DOHH2 (cell line): ENCODE measurements at regions not wholly inside any gene's neighbourhood (a gene's known extent, or its start where the extent isn't known, plus 50 kb on each side); places are given as distances from the start of the nearest gene placed in this dataset.

Experiments
- H3F3A ChIP-seq: fragments of 200-600 bp; sonication (generic), shearing (Covaris generic); 2 replicates; pipeline ENCODE4 v1.6.0; 2016; ENCODE audit warnings: antibody characterized with exemption, mild to moderate bottlenecking; ENCODE audit not compliant: control insufficient read depth, insufficient read depth
- H3K27ac ChIP-seq: fragments of 200-600 bp; sonication (generic); 2 replicates; pipeline ENCODE4 v1.5.1; 2014; ENCODE audit warnings: low read depth, mild to moderate bottlenecking, low read length, moderate library complexity
- H3K27me3 ChIP-seq: fragments of 200-600 bp; sonication (generic); 2 replicates; pipeline ENCODE4 v1.6.1; 2014; ENCODE audit warnings: mild to moderate bottlenecking, low read length, mixed read lengths; ENCODE audit not compliant: control insufficient read depth
- H3K36me3 ChIP-seq: fragments of 200-600 bp; sonication (generic); 2 replicates; pipeline ENCODE4 v1.6.1; 2014; ENCODE audit warnings: mild to moderate bottlenecking, low read length, moderate library complexity, mixed read lengths; ENCODE audit not compliant: control insufficient read depth
- H3K4me1 ChIP-seq: fragments of 200-600 bp; sonication (generic); 2 replicates; pipeline ENCODE4 v1.6.1; 2014; ENCODE audit warnings: mild to moderate bottlenecking, low read length, mixed read lengths; ENCODE audit not compliant: control insufficient read depth
- H3K4me2 ChIP-seq: fragments of 200-600 bp; sonication (generic); 2 replicates; pipeline ENCODE4 v1.6.0; 2014; ENCODE audit warnings: mild to moderate bottlenecking, low read length, moderate library complexity
- H3K4me3 ChIP-seq: fragments of 200-600 bp; sonication (generic); 2 replicates; pipeline ENCODE4 v1.5.1; 2014; ENCODE audit warnings: mild to moderate bottlenecking, low read length, mixed read lengths
- H3K79me2 ChIP-seq: fragments of 200-600 bp; sonication (generic); 2 replicates; pipeline ENCODE4 v1.6.1; 2014; ENCODE audit warnings: mild to moderate bottlenecking, low read length, mixed read lengths; ENCODE audit not compliant: control insufficient read depth
- H3K9me2 ChIP-seq: fragments of 200-600 bp; sonication (generic); replicated peaks from 2 replicates; pipeline ENCODE4 v1.6.1; 2014; ENCODE audit warnings: mild to moderate bottlenecking, low read length, mixed read lengths; ENCODE audit not compliant: control insufficient read depth
- H3K9me3 ChIP-seq: fragments of 200-600 bp; sonication (generic); 2 replicates; pipeline ENCODE4 v1.6.1; 2014; ENCODE audit warnings: antibody characterized with exemption, low read length, mixed read lengths; ENCODE audit not compliant: control insufficient read depth, insufficient read depth
- H4K20me1 ChIP-seq: fragments of 200-600 bp; sonication (generic); 2 replicates; pipeline ENCODE4 v1.6.0; 2014; ENCODE audit warnings: low read depth, mild to moderate bottlenecking, antibody characterized with exemption, low read length, moderate library complexity; ENCODE audit not compliant: control insufficient read depth, insufficient read depth
- EZH2phosphoT487 ChIP-seq: fragments of 200-600 bp; sonication (generic); IDR thresholded peaks from 2 replicates; pipeline ENCODE4 v1.6.1; 2017; ENCODE audit warnings: borderline replicate concordance, mild to moderate bottlenecking, antibody characterized with exemption, low read length, moderate library complexity, mixed read lengths
- TF ChIP-seq, protein P1 (sequence below): fragments of 200-600 bp; sonication (generic); IDR thresholded peaks from one replicate; pipeline ENCODE4 v1.5.1; 2014; ENCODE audit warnings: antibody characterized with exemption, mild to moderate bottlenecking, low read depth, low read length; ENCODE audit not compliant: poor library complexity, severe bottlenecking

DNA sequence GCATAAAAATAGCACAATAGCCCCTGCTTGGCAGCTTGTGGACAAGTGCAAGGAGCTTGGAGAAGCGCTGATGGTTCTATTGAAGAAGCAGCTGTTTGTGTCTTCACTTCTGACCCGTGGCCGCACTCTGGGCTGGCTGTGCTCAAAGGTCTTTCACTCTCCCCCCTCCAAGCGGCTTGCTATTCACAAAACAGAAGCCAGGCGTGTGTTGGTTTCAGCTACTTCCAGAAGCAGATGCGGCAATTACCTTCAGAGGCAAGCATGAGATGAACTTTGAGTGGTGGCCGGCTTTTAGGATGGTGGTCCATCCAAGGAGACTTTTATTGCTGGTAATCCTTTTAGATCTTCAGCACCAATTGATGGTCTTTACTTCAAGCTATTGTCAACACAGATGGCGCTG, 188.5 kb upstream of the ARGLU1 start:
- TF ChIP-seq EZH2phosphoT487, result no peak
- Histone ChIP-seq H3F3A (no peaks in the 10 kb centered on the region), H3K4me2 (no peak overlapping the region), H3K4me3 (no peak overlapping the region), H4K20me1 (no peaks in the 10 kb centered on the region), H3K27ac (no peak overlapping the region), H3K9me3 (no peaks in the 10 kb centered on the region), H3K27me3 (0 out of 2 replicates have a peak, but pooled peaks cover 3% of the 10 kb centered on the region), H3K4me1 (no peaks in the 10 kb centered on the region), H3K9me2 (no peaks in the 10 kb centered on the region), H3K79me2 (no peaks in the 10 kb centered on the region), H3K36me3 (no peaks in the 10 kb centered on the region)

DNA sequence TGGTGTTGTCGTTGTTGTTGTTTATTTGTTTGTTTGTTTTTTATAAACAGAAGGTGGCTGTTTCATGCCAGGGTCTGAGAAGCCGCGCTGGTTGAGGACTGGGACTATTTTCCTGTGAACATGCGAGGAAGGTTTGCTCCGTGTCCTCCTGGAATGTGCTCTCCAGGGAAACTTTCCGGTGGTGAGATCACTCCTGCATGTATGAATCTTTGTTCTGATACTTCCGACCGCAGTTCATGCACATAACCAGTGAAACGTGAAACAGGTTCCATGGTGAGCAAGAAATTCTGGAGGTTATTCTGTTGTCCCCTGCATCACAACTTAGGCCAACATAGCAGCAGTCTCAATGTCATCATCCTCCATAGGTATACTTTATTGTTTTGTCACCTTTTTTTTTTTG, 187.6 kb upstream of the ARGLU1 start:
- H3K27me3 ChIP-seq, result 0 out of 2 replicates have a peak, but pooled peaks cover 3% of the 10 kb centered on the region
- H3K9me2 ChIP-seq, result no peaks in the 10 kb centered on the region
- H3K79me2 ChIP-seq, result no peaks in the 10 kb centered on the region
- H3K36me3 ChIP-seq, result no peaks in the 10 kb centered on the region
- no peak overlapping the region for H3K4me3 ChIP-seq
- H3K27ac ChIP-seq, result no peak overlapping the region
- H3K4me1 ChIP-seq, result no peaks in the 10 kb centered on the region
- no peak for TF ChIP-seq EZH2phosphoT487
- TF ChIP-seq, protein P1, sequence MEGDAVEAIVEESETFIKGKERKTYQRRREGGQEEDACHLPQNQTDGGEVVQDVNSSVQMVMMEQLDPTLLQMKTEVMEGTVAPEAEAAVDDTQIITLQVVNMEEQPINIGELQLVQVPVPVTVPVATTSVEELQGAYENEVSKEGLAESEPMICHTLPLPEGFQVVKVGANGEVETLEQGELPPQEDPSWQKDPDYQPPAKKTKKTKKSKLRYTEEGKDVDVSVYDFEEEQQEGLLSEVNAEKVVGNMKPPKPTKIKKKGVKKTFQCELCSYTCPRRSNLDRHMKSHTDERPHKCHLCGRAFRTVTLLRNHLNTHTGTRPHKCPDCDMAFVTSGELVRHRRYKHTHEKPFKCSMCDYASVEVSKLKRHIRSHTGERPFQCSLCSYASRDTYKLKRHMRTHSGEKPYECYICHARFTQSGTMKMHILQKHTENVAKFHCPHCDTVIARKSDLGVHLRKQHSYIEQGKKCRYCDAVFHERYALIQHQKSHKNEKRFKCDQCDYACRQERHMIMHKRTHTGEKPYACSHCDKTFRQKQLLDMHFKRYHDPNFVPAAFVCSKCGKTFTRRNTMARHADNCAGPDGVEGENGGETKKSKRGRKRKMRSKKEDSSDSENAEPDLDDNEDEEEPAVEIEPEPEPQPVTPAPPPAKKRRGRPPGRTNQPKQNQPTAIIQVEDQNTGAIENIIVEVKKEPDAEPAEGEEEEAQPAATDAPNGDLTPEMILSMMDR, result no peak
- H3K4me2 ChIP-seq, result no peak overlapping the region
- H3K9me3 ChIP-seq, result no peaks in the 10 kb centered on the region
- H4K20me1 ChIP-seq, result no peaks in the 10 kb centered on the region
- H3F3A ChIP-seq, result no peaks in the 10 kb centered on the region

DNA sequence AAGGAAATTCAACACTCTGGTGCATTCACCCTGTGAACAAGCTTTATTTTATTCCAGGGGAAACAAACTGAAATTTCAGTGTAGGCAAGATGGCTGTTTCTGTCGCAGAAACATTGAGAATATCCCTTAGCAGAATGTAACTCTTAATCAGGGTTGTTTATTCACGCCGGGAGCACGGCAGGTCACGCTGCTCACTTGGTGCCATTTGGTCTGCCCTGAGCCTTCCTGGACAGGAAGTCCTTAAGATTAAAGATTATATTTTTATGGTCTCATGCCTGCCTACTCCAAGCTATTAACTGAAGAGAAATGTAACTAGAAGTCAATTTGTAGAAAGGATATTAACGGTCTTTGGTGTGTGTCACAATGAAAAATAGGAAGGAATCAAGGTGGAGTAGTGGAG, 185.3 kb upstream of the ARGLU1 start:
- Histone ChIP-seq H3K27me3 (0 out of 2 replicates have a peak, but pooled peaks cover 3% of the 10 kb centered on the region), H3K27ac (no peak overlapping the region), H3K4me2 (no peak overlapping the region), H3K4me1 (no peaks in the 10 kb centered on the region), H3K9me3 (no peaks in the 10 kb centered on the region), H3K79me2 (no peaks in the 10 kb centered on the region), H3K36me3 (no peaks in the 10 kb centered on the region), H3K4me3 (no peak overlapping the region), H3F3A (no peaks in the 10 kb centered on the region), H4K20me1 (no peaks in the 10 kb centered on the region), H3K9me2 (no peaks in the 10 kb centered on the region)
- TF ChIP-seq EZH2phosphoT487, result no peak
- TF ChIP-seq, protein P1, result no peak

DNA sequence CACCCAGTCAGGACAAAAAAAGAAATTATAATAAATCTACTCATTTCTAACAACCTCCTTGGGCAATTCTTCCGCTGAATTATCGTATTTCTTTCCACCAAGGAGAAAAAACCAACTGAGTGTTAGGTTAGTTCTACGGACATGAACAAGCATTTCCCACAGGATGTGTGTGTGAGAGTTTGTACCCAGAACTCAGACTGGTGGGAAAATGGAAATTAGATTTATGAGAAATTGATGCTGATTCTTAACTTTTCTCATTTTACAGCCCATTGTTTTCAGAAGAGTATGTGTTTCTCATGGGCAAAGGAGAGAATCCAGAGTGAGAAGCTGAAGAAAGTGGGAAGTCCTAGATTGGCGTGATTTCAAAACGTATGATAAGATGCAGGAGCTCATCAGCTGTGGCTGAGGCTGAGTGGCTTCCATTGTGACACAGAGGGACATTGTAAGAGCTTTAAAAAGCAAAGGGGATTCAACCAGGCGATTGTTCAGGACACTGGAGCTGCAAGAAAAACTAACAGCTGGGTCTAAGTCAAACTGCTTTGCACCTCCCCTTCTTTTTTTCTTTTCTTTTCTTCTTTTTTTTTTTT, 184.7 kb upstream of the ARGLU1 start:
- 0 out of 2 replicates have a peak, but pooled peaks cover 3% of the 10 kb centered on the region for H3K27me3 ChIP-seq
- no peak overlapping the region for H3K27ac ChIP-seq
- no peaks in the 10 kb centered on the region for H3K9me2 ChIP-seq
- TF ChIP-seq, protein P1, result no peak
- TF ChIP-seq EZH2phosphoT487, result no peak
- H3K4me2 ChIP-seq, result no peak overlapping the region
- no peaks in the 10 kb centered on the region for H3K9me3 ChIP-seq
- no peaks in the 10 kb centered on the region for H3K79me2 ChIP-seq
- no peaks in the 10 kb centered on the region for H4K20me1 ChIP-seq
- H3K4me1 ChIP-seq, result no peaks in the 10 kb centered on the region
- H3K36me3 ChIP-seq, result no peaks in the 10 kb centered on the region
- no peaks in the 10 kb centered on the region for H3F3A ChIP-seq
- H3K4me3 ChIP-seq, result no peak overlapping the region
